ENCODE measurements at regions not wholly inside any gene's neighbourhood (a gene's known extent, or its start where the extent isn't known, plus 50 kb on each side); places are given as distances from the start of the nearest gene placed in this dataset.

DNA sequence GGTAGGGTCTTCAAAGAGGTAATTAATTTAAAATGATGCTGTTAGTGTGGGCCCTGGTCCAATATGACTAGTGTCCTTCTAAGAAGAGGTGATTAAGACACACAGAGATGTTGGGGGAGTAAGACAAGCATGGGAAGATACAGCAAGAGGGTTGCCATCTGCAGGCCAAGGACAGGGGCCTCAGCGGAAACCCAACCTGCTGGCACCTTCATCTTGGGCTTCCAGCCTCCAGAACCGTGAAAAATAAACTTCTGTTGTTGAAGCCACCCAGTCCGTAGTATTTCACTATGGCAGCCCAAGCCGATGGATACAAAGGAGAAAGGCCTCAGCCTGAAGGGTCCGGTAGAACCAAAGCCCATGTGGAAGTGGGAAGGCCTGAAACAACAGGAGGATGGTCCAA, 161.7 kb upstream of the UBE2E1 start:
- ATAC-seq: no peak
- intact Hi-C loops (cut with DNase I): no loop called here
- no peak for DNase-seq

- intact Hi-C loops (cut with DNase I): no loop called here
- ATAC-seq (no peak), DNase-seq (no peak)
Measured at GRCh38 chr3:23644676-23645075, 161.1 kb upstream of the UBE2E1 start.

GRCh38 chr3:23645533-23646183, 160.1 kb upstream of the UBE2E1 start:
- DNase-seq (no peak), ATAC-seq (no peak)
- intact Hi-C loops (cut with DNase I): no loop called here

- no peak for ATAC-seq
- intact Hi-C loops (cut with DNase I): no loop called here
- DNase-seq: no peak
Measured at GRCh38 chr3:23646184-23646920, 159.4 kb upstream of the UBE2E1 start.

DNA sequence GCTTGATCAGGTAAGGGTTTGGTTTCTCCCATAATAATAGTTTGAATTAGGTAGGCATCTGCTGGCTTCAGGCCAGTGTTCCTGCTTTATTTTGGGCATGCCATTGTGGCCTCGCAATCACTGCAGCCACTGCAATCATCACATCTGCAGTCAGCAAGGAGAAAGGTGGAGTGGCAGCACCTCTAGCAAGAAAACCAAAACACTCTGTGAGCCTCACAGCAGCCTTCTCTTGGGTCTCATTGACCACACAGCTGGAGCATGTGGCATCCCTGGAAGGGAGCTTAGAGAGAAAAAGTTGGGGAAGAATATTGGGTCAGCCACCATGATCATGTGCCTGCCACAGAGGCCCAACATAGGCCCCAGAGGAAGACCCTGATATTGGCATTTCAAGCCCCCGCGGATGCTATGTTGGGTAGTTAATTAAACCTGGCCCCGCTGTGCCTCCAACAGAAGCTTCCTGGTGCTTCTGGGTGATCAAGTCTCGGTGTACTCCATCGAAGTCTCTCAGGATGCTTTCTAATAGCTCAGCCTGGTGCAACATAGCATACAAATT, 158.0 kb upstream of the UBE2E1 start:
- no peak for ATAC-seq
- intact Hi-C loops (cut with DNase I): no loop called here
- no peak for DNase-seq

DNA sequence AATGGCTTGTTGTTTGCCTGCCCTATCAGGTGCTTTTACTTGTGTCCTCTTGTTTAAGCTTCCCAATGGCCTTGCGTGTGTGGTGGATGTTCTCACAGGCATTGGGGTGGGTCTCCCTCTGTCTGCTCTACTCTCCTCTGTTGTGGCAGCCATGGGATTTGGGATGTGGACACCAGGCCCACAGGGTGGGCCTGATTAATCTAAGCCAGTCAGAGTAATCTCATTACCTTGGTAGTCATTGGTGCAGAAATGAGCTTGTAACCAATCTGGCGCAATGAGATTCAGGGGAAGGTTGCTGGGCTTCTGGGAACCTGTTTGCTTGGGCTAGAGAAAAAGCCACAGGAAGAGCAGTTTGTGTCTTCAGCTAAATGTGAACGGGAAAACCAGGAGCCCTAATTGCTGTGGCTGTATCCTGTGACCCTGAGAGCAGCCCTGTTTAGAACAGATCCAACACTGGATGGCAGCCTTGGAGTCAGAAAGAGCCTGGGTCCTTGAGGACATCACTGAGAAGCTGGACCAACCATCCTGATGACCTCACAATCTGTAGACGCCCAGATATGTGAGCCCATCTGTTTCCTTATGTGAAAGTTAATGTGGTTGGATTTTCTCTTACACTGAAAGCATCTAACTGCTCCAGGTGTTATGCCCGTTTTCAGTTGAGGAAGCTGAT, 157.3 kb upstream of the UBE2E1 start:
- DNase-seq (no peak), ATAC-seq (peak; percentile 34 to 65)
- intact Hi-C loops (cut with DNase I): no loop called here

- DNase-seq (no peak), ATAC-seq (peak in 1 of 2 donors; percentile 47)
- intact Hi-C loops (cut with DNase I): no loop called here
Measured at GRCh38 chr3:23648996-23649395, 156.8 kb upstream of the UBE2E1 start.

GRCh38 chr3:23649448-23649847, 156.3 kb upstream of the UBE2E1 start:
- intact Hi-C loops (cut with DNase I): no loop called here
- DNase-seq (no peak), ATAC-seq (no peak)

DNA sequence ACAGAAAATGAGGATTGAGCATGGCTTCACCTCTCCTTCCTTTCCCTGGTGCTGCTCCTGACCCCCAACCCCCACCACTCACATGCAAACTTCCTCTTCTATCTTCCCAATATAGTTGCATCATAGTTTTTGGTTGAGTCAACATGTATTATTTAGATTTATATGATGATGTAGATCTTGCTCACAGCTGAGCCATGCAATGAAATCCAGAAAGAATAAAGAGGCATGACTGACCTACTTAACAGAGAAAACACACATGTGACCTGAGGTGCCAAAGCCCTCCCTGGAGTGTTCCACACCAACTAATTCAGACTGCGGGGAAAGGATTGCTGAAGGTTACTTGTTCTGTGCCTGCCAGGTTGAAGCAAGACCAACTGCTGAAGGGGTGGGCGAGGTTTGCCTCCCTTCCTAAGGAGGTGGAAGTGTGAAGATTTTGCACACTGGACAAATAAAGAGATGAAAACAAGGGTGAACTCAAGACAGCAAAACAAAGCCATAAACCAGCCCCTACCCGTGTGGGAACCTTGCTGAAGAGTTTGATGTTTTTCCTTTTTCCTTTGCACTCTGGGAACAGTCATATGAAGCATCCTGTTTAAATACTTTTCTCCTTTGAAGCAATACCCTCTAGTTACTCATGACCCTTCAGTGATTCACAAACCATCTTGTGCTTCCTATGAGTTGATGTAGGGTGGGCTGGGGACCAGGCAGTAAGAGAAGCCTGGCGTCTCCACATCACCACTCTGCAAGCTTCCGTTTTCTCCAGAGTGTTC, 155.2 kb upstream of the UBE2E1 start:
- intact Hi-C loops (cut with DNase I): no loop called here
- DNase-seq: no peak
- peak; percentile 27 to 53 for ATAC-seq

DNA sequence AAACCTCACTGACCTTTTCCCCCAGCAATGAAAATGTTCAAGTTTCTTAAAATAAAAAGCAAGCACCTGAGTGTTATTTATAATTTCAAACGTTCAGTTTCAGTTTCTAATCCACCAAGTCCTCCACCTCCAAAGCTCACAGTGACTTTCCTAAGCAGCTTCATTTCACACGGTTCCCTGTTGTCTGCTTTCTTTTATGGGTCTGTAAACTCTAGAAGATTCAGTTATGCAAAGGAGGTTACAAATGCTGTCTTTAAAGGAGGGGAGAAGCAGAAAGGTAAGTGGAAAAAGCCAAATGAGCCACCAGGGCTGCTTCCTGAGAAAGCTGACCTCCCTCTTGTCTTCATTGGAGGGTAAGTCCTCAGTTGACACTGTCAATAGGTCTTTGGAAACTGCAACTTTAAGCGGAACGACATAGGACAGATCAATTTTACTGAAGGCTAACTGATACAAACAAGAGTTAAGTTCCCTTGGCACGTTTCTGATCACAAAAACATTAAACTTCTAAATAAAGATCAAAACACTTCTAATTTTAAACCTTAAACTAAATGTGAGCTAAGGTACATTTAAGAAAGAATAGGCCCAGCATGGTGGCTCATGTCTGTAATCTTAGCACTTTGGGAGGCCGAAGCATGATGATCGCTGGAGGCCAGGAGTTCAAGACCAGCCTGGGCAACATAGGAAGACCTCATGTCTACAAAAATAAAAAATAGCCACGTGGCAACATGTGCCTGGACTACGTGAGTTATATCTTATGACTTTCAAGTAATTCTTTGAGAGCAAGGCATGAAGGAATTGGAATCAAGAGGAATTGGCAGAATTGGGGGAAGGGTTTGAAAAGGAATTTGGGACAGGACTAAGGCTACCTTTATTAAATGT, 151.9 kb upstream of the UBE2E1 start:
- ATAC-seq: no peak
- DNase-seq: no peak
- intact Hi-C loops (cut with DNase I): no loop called here

DNA sequence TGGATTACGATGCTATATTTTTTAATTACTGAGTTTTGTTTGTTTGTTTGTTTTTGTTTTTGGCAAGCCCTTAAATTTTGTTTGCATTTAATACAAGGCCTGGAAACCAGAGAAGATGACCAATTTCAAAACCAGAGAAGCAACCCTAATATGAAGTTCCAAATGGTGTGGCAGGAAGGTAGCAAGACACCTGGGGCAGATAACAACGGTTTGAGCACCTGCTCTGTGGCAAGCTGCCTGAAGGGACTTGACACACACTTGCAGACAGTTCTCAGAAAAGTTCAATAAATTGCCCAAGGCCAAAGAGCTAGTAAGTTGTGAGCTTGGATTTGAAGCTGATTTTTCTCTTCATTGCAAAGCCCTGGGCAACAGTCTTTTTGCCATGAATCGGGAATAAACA, 151.2 kb upstream of the UBE2E1 start:
- DNase-seq (no peak), ATAC-seq (no peak)
- intact Hi-C loops (cut with DNase I): no loop called here

DNA sequence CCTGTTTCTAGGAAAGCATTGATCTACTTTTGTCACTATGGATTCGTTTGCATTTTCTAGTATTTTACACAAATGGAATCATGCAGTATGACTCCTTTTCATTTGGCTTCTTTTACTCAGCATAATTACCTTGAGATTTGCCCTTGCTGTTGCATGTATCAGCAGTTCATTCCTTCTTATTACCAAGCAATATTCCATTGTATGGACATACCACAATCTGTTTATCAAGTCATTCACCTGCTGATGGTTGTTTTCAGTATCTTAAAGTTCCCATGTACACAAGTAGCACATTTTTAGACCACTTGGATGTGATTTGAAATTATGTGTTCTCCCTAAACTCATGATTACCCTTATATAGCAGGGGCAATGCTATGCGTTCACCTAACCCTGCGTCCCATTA, 150.0 kb upstream of the UBE2E1 start:
- no peak for DNase-seq
- intact Hi-C loops (cut with DNase I): no loop called here
- ATAC-seq: no peak

- ATAC-seq: no peak
- no peak for DNase-seq
- intact Hi-C loops (cut with DNase I): no loop called here
Measured at GRCh38 chr3:23656199-23656598, 149.6 kb upstream of the UBE2E1 start.

GRCh38 chr3:23656821-23657220, 148.9 kb upstream of the UBE2E1 start:
- ATAC-seq (no peak), DNase-seq (no peak)
- intact Hi-C loops (cut with DNase I): no loop called here

GRCh38 chr3:23657647-23658046, 148.1 kb upstream of the UBE2E1 start:
- DNase-seq (no peak), ATAC-seq (no peak)
- intact Hi-C loops (cut with DNase I): no loop called here

- intact Hi-C loops (cut with DNase I): no loop called here
- ATAC-seq: no peak
- DNase-seq: no peak
Measured at GRCh38 chr3:23659274-23659673, 146.5 kb upstream of the UBE2E1 start.

DNA sequence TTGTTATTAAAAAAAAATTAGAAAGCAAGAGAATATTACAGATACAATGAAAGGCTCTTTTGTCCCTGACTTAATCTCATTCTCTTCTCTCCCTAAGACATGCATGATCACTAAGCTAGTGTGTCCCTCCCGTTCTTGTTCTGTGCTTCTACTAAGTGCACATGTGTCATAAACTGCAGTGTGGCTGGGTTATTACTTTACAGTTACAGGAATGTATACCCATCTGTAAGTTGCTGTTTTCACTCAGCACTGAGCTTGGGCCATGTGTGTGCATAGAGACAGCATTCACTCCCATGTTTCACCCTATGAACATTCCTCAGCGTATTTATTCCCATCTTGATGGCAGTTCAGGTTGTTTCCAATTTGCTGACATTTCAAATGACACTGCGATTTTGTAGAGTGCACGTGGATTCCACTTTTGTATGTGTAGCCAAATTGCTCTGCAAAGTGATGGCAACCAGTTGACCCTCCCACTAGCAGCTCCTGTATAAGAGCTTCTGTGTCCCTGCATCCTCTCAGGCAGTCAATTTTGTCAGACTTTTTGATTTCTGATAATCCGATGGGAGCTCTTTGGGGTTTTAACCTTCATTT, 145.8 kb upstream of the UBE2E1 start:
- ATAC-seq (no peak), DNase-seq (no peak)
- intact Hi-C loops (cut with DNase I): no loop called here

DNA sequence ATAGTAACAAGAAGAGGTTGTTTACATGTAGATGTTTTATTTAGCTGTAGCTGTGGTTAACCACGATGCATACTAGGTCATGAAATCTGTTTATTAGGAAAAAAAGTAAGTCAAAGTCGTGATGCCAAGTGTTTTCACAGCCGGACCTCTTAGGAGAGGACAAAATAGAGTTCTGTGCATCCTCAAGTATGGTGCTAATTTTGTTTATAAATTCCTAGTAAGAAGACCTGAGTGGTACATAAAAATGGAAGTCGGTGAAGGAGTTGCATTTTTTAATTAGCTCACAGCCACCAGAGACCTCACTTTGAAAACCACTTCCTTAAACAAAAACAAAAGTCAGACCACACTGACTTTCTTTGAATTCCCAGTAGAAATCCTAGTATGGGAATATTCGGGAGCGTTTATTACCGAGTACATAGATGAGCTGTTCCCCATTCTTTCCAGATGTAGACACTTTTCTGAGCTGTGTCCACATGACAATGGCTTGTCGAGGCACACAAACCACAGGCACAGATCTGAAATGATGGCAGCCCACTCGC, 143.6 kb upstream of the UBE2E1 start:
- intact Hi-C loops (cut with DNase I): no loop called here
- no peak for DNase-seq
- no peak for ATAC-seq

Measured in left cardiac atrium (tissue), 4 donors.